Jurkat, Clone E6-1 (cell line): ENCODE measurements at regions not wholly inside any gene's neighbourhood (a gene's known extent, or its start where the extent isn't known, plus 50 kb on each side); places are given as distances from the start of the nearest gene placed in this dataset.

Source experiments
- DNase-seq: peaks from one replicate; pipeline ENCODE4 v3.0.0-alpha.2; 2011; ENCODE audit warnings: low read depth, low spot score
- H3K4me3 ChIP-seq: 2 replicates; pipeline ENCODE4 v1.5.1; 2011; ENCODE audit warnings: mild to moderate bottlenecking, low read length, control low read depth, moderate library complexity

GRCh38 chr16:86096850-86097249 is 197.9 kb downstream of the IRF8 start:
- no peak for DNase-seq
- no peak overlapping the region for H3K4me3 ChIP-seq

- DNase-seq: no peak
- H3K4me3 ChIP-seq: no peak overlapping the region
Measured at GRCh38 chr16:86099326-86099725, 200.4 kb downstream of the IRF8 start.

- no peak overlapping the region for H3K4me3 ChIP-seq
- DNase-seq: no peak
Measured at GRCh38 chr16:86100205-86101136, 201.5 kb downstream of the IRF8 start.

GRCh38 chr16:86101137-86101896 is 202.4 kb downstream of the IRF8 start:
- DNase-seq: no peak
- no peak overlapping the region for H3K4me3 ChIP-seq

GRCh38 chr16:86101897-86102157 is 202.9 kb downstream of the IRF8 start:
- DNase-seq: no peak
- H3K4me3 ChIP-seq: no peak overlapping the region

GRCh38 chr16:86103320-86103719 is 204.4 kb downstream of the IRF8 start:
- no peak for DNase-seq
- no peak overlapping the region for H3K4me3 ChIP-seq

GRCh38 chr16:86104537-86105048 is 205.6 kb downstream of the IRF8 start:
- H3K4me3 ChIP-seq: no peak overlapping the region
- no peak for DNase-seq

GRCh38 chr16:86107215-86107825 is 208.4 kb downstream of the IRF8 start:
- DNase-seq: no peak
- H3K4me3 ChIP-seq: no peak overlapping the region

GRCh38 chr16:86108062-86108461 is 209.1 kb downstream of the IRF8 start:
- DNase-seq: no peak
- no peak overlapping the region for H3K4me3 ChIP-seq

GRCh38 chr16:86110134-86110533 is 211.2 kb downstream of the IRF8 start:
- no peak for DNase-seq
- no peak overlapping the region for H3K4me3 ChIP-seq

- no peak overlapping the region for H3K4me3 ChIP-seq
- DNase-seq: no peak
Measured at GRCh38 chr16:86110726-86111125, 211.8 kb downstream of the IRF8 start.

- H3K4me3 ChIP-seq: no peak overlapping the region
- no peak for DNase-seq
Measured at GRCh38 chr16:86112178-86112577, 213.2 kb downstream of the IRF8 start.

GRCh38 chr16:86117235-86117634 is 218.3 kb downstream of the IRF8 start:
- DNase-seq: no peak
- no peak overlapping the region for H3K4me3 ChIP-seq

GRCh38 chr16:86117756-86118155 is 218.8 kb downstream of the IRF8 start:
- H3K4me3 ChIP-seq: no peak overlapping the region
- DNase-seq: no peak

- DNase-seq: no peak
- no peak overlapping the region for H3K4me3 ChIP-seq
Measured at GRCh38 chr16:86118467-86119307, 219.7 kb downstream of the IRF8 start.

- no peak for DNase-seq
- no peak overlapping the region for H3K4me3 ChIP-seq
Measured at GRCh38 chr16:86120201-86121192, 221.5 kb downstream of the IRF8 start.

GRCh38 chr16:86121374-86122010 is 222.5 kb downstream of the IRF8 start:
- DNase-seq: no peak
- H3K4me3 ChIP-seq: no peak overlapping the region
